Right atrium auricular region (tissue), 2 donors: ENCODE measurements at regions not wholly inside any gene's neighbourhood (a gene's known extent, or its start where the extent isn't known, plus 50 kb on each side); places are given as distances from the start of the nearest gene placed in this dataset.

Experiments used
- DNase-seq: peaks from one replicate; pipeline ENCODE4 v3.0.0-alpha.2; 2019; ENCODE audit warnings: low spot score
- H3K27ac ChIP-seq, 2 donors: fragments of 200-600 bp; sonication (generic); 1 replicate in 1 of 2; 2 replicates in 1 of 2; pipeline ENCODE4 v1.5.1; 2016 to 2019
- H3K27me3 ChIP-seq, 2 donors: fragments of 200-600 bp; sonication (generic); one replicate each; pipeline versions ENCODE4 v1.5.1 to v1.6.0; 2017 to 2019
- H3K36me3 ChIP-seq: fragments of 200-600 bp; sonication (generic); one replicate; pipeline ENCODE4 v1.5.1; 2016
- H3K4me1 ChIP-seq, 2 donors: fragments of 200-600 bp; sonication (generic); one replicate each; pipeline versions ENCODE4 v1.5.1 to v1.6.0; 2017 to 2019
- H3K4me3 ChIP-seq, 2 donors: fragments of 200-600 bp; sonication (generic); 1 replicate in 1 of 2; 2 replicates in 1 of 2; pipeline ENCODE4 v1.5.1; 2017 to 2019; ENCODE audit warnings: mild to moderate bottlenecking in 1 of 2, moderate library complexity in 1 of 2
- H3K9me3 ChIP-seq, 2 donors: fragments of 200-600 bp; sonication (generic); one replicate each; pipeline ENCODE4 v1.5.1; 2019
- TF ChIP-seq, protein P1 (sequence below), 2 donors: fragments of 200-600 bp; sonication (generic); IDR thresholded peaks; one replicate each; pipeline ENCODE4 v1.5.1; 2019; ENCODE audit warnings: antibody characterized with exemption in 2 of 2

DNA sequence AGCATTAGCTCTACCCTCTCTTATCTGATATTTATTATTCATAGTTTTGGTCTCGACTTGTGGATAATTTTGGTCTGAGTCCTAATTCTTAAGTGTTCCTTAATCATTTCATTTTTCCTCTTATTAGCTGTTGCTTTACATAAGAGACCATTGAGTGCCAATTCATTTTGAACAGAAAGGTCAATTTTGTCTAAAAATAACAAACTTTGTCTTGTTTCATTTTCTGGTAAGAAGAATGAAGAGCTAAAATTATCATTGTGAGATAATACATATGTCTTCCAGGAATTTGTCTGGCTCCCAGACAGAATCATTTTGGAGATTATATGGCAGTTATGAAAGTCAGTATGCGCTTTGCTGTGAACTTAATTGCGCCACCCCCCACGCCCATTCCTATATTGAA lies 1471.8 kb downstream of the PCDH7 start:
- H3K9me3 ChIP-seq = no peaks in the 10 kb centered on the region
- TF ChIP-seq, protein P1, sequence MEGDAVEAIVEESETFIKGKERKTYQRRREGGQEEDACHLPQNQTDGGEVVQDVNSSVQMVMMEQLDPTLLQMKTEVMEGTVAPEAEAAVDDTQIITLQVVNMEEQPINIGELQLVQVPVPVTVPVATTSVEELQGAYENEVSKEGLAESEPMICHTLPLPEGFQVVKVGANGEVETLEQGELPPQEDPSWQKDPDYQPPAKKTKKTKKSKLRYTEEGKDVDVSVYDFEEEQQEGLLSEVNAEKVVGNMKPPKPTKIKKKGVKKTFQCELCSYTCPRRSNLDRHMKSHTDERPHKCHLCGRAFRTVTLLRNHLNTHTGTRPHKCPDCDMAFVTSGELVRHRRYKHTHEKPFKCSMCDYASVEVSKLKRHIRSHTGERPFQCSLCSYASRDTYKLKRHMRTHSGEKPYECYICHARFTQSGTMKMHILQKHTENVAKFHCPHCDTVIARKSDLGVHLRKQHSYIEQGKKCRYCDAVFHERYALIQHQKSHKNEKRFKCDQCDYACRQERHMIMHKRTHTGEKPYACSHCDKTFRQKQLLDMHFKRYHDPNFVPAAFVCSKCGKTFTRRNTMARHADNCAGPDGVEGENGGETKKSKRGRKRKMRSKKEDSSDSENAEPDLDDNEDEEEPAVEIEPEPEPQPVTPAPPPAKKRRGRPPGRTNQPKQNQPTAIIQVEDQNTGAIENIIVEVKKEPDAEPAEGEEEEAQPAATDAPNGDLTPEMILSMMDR (IDR thresholded peaks at IDR 0.05) = no peak
- DNase-seq = no peak

DNA sequence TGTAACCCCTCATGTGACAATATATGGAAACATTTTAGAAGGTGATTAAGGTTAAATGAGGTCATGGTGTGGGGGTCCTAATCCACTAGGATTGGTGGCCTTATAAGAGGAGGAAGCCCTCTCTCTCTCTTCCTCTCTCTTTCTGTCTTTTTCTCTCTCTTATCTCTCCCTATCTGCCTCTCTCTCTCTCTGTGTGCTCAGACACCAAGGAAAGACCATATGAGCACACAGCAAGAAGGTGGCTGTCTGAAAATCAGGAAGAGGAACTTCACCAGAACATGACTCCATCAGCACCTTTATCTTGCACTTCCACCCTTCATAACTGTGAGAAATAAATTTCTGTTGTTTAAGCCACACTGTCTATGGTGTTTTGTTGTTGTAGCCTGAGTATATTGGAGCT lies 1472.2 kb downstream of the PCDH7 start:
- no peaks in the 10 kb centered on the region for H3K36me3 ChIP-seq
- H3K9me3 ChIP-seq = no peaks in the 10 kb centered on the region
- no peak overlapping the region for H3K27ac ChIP-seq
- H3K4me3 ChIP-seq = no peak overlapping the region
- no peaks in the 10 kb centered on the region for H3K4me1 ChIP-seq
- DNase-seq = no peak
- H3K27me3 ChIP-seq = no peaks in the 10 kb centered on the region
- TF ChIP-seq, protein P1 (IDR thresholded peaks at IDR 0.05) = no peak

More for the DNA sequence above, 1471.8 kb downstream of the PCDH7 start:
- Histone ChIP-seq H3K27me3 (no peaks in the 10 kb centered on the region), H3K27ac (no peak overlapping the region), H3K4me1 (no peaks in the 10 kb centered on the region), H3K36me3 (no peaks in the 10 kb centered on the region), H3K4me3 (no peak overlapping the region)

DNA sequence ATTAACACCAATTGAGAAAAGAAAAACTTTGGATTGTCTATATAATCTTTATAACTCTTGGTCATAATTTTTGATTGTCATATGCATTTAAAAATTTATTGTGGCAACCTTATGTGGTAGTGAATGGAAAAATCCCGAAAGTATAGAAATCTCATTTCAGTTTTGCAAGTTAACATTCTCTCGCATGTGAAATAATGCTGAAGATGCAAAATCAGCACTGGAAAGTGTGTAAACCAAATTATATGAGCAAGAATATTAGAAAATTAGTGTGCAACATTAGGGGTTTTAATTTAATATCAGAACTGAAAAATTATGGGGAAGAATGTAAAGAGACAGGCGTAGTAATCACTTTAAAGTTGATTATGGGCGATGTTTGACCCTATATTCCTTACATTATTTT lies 1472.8 kb downstream of the PCDH7 start:
- DNase-seq = no peak
- Histone ChIP-seq H3K36me3 (no peaks in the 10 kb centered on the region), H3K27ac (no peak overlapping the region), H3K4me1 (no peaks in the 10 kb centered on the region), H3K4me3 (no peak overlapping the region), H3K27me3 (no peaks in the 10 kb centered on the region), H3K9me3 (no peaks in the 10 kb centered on the region)
- TF ChIP-seq, protein P1 (IDR thresholded peaks at IDR 0.05) = no peak

DNA sequence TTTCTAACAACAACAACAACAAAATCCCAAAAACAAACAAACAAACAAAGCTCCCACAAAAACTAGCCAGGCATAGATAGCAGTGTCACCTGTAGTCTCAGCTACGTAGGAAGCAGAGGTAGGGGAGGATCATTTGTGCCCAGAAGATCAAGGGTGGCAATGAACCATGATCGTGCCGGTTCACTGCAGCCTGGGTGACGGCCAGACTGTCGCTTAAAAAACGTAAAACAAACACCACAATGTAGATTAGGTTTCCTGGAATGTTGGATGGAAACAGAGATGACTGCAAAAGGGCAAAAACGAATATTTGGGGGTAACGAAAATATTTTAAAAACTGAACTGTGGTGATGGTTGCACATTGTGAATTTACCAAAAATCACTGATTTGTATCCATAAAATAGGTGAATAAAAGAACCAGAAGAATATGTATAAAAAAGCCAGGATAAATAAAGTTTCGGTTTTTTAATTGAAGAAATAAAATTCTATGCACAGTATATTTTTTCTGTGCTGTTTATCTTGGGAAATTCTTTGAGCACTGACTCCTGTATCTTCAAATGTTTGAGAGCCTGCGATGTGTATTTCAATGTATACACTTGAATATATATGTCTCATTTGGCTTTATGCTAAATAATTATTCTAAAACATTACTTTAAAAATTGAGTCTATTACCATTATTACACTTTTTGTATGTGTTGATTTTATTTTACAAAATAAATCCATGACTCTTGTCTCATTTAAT lies 1477.0 kb downstream of the PCDH7 start:
- H3K4me3 ChIP-seq = no peak overlapping the region
- TF ChIP-seq, protein P1 (IDR thresholded peaks at IDR 0.05) = no peak
- no peak overlapping the region for H3K27ac ChIP-seq
- H3K4me1 ChIP-seq = no peaks in the 10 kb centered on the region
- H3K27me3 ChIP-seq = no peaks in the 10 kb centered on the region
- no peak for DNase-seq
- no peaks in the 10 kb centered on the region for H3K36me3 ChIP-seq
- no peaks in the 10 kb centered on the region for H3K9me3 ChIP-seq

DNA sequence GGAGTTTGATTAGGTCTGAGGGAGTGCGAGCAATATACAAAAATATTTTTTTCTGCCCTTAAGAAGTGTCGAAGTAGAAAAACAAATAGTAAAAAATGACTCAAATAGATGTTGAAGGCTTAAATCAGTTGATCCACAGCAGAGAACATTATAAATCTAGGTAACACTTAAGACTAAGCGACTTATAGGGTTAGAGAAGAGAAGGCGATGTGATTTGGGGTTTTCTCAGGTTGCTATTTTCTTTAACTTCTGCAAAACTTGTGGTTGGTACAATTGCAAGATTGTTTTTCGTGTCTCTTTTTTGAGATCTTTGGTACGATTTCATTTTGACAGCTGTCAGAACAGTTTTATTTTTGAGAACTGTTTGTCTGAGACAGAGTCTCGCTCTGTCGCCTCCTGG lies 1479.5 kb downstream of the PCDH7 start:
- H3K9me3 ChIP-seq = no peaks in the 10 kb centered on the region
- no peak for DNase-seq
- H3K27me3 ChIP-seq = no peaks in the 10 kb centered on the region
- no peak overlapping the region for H3K27ac ChIP-seq
- TF ChIP-seq, protein P1 (IDR thresholded peaks at IDR 0.05) = no peak
- no peaks in the 10 kb centered on the region for H3K36me3 ChIP-seq
- no peak overlapping the region for H3K4me3 ChIP-seq
- no peaks in the 10 kb centered on the region for H3K4me1 ChIP-seq

DNA sequence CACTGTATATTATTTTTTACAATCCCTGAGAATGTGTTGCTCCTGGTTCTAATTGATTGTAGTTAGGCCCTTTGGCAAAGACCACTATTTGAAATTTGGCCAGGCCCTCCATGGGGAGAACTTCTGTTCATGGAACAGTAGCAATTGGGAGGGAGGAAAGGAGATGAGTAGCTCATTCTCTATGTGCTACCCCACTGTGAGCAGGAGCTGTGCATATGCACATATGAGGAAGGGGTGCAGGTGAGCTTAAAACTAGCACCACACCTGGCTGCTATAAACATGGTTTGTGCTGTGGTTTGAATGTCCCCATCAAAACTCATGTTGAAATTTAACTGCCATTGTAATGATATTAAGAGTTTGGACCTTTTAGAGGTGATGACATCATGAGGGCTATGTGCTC lies 1483.2 kb downstream of the PCDH7 start:
- Histone ChIP-seq H3K27me3 (no peaks in the 10 kb centered on the region), H3K36me3 (no peaks in the 10 kb centered on the region), H3K27ac (no peak overlapping the region), H3K9me3 (no peaks in the 10 kb centered on the region), H3K4me1 (no peaks in the 10 kb centered on the region), H3K4me3 (no peak overlapping the region)
- TF ChIP-seq, protein P1 (IDR thresholded peaks at IDR 0.05) = no peak
- no peak for DNase-seq
